ENCODE measurements at regions not wholly inside any gene's neighbourhood (a gene's known extent, or its start where the extent isn't known, plus 50 kb on each side); places are given as distances from the start of the nearest gene placed in this dataset.

- Histone ChIP-seq H3K36me3 (no peaks in the 10 kb centered on the region), H3K4me1 (no peaks in the 10 kb centered on the region), H3K9me3 (no peaks in the 10 kb centered on the region), H3K27ac (no peak overlapping the region), H3K4me3 (replicated peaks in 1 of 3) (no peak overlapping the region), H3K27me3 (no peaks in the 10 kb centered on the region)
- no peak for TF ChIP-seq CTCF (IDR thresholded peaks at IDR 0.05)
- TF ChIP-seq POLR2A (IDR thresholded peaks at IDR 0.05), result no peak
- intact Hi-C loops (cut with DNase I), result no loop called here
- DNase-seq, result no peak
- 69 to 71% methylated on average over 4 of the region's 4 CpGs for WGBS, 2 donors
These were observed 513.6 kb upstream of the CDH8 start for GRCh38 chr16:62549875-62550274.

- Histone ChIP-seq H3K4me3 (replicated peaks in 1 of 3) (no peak overlapping the region), H3K4me1 (no peaks in the 10 kb centered on the region), H3K9me3 (no peaks in the 10 kb centered on the region), H3K36me3 (no peaks in the 10 kb centered on the region), H3K27me3 (no peaks in the 10 kb centered on the region), H3K27ac (no peak overlapping the region)
- intact Hi-C loops (cut with DNase I), result no loop called here
- TF ChIP-seq POLR2A (IDR thresholded peaks at IDR 0.05) (no peak), CTCF (IDR thresholded peaks at IDR 0.05) (no peak)
- 91 to 100% methylated on average over 1 of the region's 1 CpG for WGBS, 2 donors
- no peak for DNase-seq
These were observed 511.9 kb upstream of the CDH8 start for GRCh38 chr16:62548095-62548494.

GRCh38 chr16:62546701-62547100, 510.5 kb upstream of the CDH8 start:
- Histone ChIP-seq H3K4me3 (replicated peaks in 1 of 3) (no peak overlapping the region), H3K4me1 (no peaks in the 10 kb centered on the region), H3K9me3 (no peaks in the 10 kb centered on the region), H3K27me3 (no peaks in the 10 kb centered on the region), H3K27ac (no peak overlapping the region), H3K36me3 (no peaks in the 10 kb centered on the region)
- DNase-seq, result no peak
- TF ChIP-seq POLR2A (IDR thresholded peaks at IDR 0.05) (no peak), CTCF (IDR thresholded peaks at IDR 0.05) (no peak)
- 88 to 97% methylated on average over 1 of the region's 1 CpG for WGBS, 2 donors
- intact Hi-C loops (cut with DNase I), result no loop called here

GRCh38 chr16:62545039-62545438, 508.8 kb upstream of the CDH8 start:
- H3K9me3 ChIP-seq, result no peaks in the 10 kb centered on the region
- no peaks in the 10 kb centered on the region for H3K4me1 ChIP-seq
- TF ChIP-seq CTCF (IDR thresholded peaks at IDR 0.05) (no peak), POLR2A (IDR thresholded peaks at IDR 0.05) (no peak)
- intact Hi-C loops (cut with DNase I), result no loop called here
- no peak overlapping the region for H3K27ac ChIP-seq
- no peak for DNase-seq
- H3K4me3 ChIP-seq (replicated peaks in 1 of 3), result no peak overlapping the region
- no peaks in the 10 kb centered on the region for H3K27me3 ChIP-seq
- H3K36me3 ChIP-seq, result no peaks in the 10 kb centered on the region

- WGBS, 2 donors, result 88 to 89% methylated on average over 1 of the region's 1 CpG
- intact Hi-C loops (cut with DNase I), result no loop called here
- Histone ChIP-seq H3K27me3 (no peaks in the 10 kb centered on the region), H3K4me1 (no peaks in the 10 kb centered on the region), H3K9me3 (no peaks in the 10 kb centered on the region), H3K27ac (no peak overlapping the region), H3K36me3 (no peaks in the 10 kb centered on the region), H3K4me3 (replicated peaks in 1 of 3) (no peak overlapping the region)
- DNase-seq, result no peak
- TF ChIP-seq POLR2A (IDR thresholded peaks at IDR 0.05) (no peak), CTCF (IDR thresholded peaks at IDR 0.05) (no peak)
These were observed 507.3 kb upstream of the CDH8 start for GRCh38 chr16:62543516-62543915.

Data from thyroid gland (tissue), 4 donors.